WTC11 (cell line): ENCODE measurements at regions not wholly inside any gene's neighbourhood (a gene's known extent, or its start where the extent isn't known, plus 50 kb on each side); places are given as distances from the start of the nearest gene placed in this dataset.

ENCODE experiments used
- ATF3 ChIP-seq: sonication (generic); formaldehyde crosslinking; conservative IDR thresholded peaks from 2 replicates; pipeline ENCODE4 v1.8.1; 2022; ENCODE audit warnings: mild to moderate bottlenecking, missing genetic modification reagents
- CTCF ChIP-seq: fragments of 200-600 bp; IDR thresholded peaks from 2 replicates; pipeline ENCODE4 v1.8.0; 2022; ENCODE audit warnings: antibody characterized with exemption
- GABPB1 ChIP-seq: sonication (generic); formaldehyde crosslinking; IDR thresholded peaks from 2 replicates; pipeline ENCODE4 v1.8.1; 2023; ENCODE audit warnings: mild to moderate bottlenecking, missing genetic modification reagents
- MYBL2 ChIP-seq: sonication (generic); formaldehyde crosslinking; IDR thresholded peaks from 2 replicates; pipeline ENCODE4 v1.8.1; 2023; ENCODE audit warnings: mild to moderate bottlenecking, moderate library complexity, missing genetic modification reagents
- PRDM15 ChIP-seq: sonication (generic); formaldehyde crosslinking; IDR thresholded peaks from 2 replicates; pipeline ENCODE4 v1.8.0; 2022; ENCODE audit warnings: missing genetic modification reagents
- SP1 ChIP-seq: sonication (generic); formaldehyde crosslinking; conservative IDR thresholded peaks from 2 replicates; pipeline ENCODE4 v1.8.1; 2022; ENCODE audit warnings: missing genetic modification reagents
- ZNF671 ChIP-seq: fragments of 250-450 bp; sonication (Bioruptor Pico); IDR thresholded peaks from 2 replicates; pipeline ENCODE4 v1.8.0; 2021; ENCODE audit warnings: mild to moderate bottlenecking

GRCh38 chr5:68777135-68777534, 316.7 kb upstream of the SLC30A5 start:
- TF ChIP-seq CTCF (no peak), MYBL2 (CRISPR knock-in tag) (no peak), PRDM15 (CRISPR knock-in tag) (no peak), SP1 (no peak), ATF3 (CRISPR knock-in tag) (no peak), GABPB1 (no peak), ZNF671 (no peak)
